ENCODE measurements at regions not wholly inside any gene's neighbourhood (a gene's known extent, or its start where the extent isn't known, plus 50 kb on each side); places are given as distances from the start of the nearest gene placed in this dataset.
"Not testable (repeated sequence)": the region's sequence is repeated elsewhere in the genome, so short reads cannot be mapped to it uniquely, and the experiment has no call there.

- Mint-ChIP-seq H3K27me3 (peaks cover 19% of the 10 kb centered on the region), H3K4me3 (no peak overlapping the region), H3K4me1 (ENCODE audit: low read depth) (no peaks in the 10 kb centered on the region), H3K9me3 (no peaks in the 10 kb centered on the region), H3K36me3 (no peaks in the 10 kb centered on the region), H3K27ac (no peak overlapping the region)
- ChIA-PET POLR2A (no interaction called here), CTCF (interaction anchor here (1.0 kb wide), 1 partner anchor 10 kb away, joined by 3 read pairs; no protein-coding TSS in a partner anchor)
- intact Hi-C loops (cut with micrococcal nuclease) = no loop called here
- DNase-seq = no peak
Observed at GRCh38 chr10:78223088-78223487, 189.4 kb downstream of the RPS24 start.

- no peak for DNase-seq
- H3K4me1 Mint-ChIP-seq (ENCODE audit: low read depth) = no peaks in the 10 kb centered on the region
Observed at GRCh38 chr10:78224602-78225001, 190.9 kb downstream of the RPS24 start.

GRCh38 chr10:78225594-78225993, 191.9 kb downstream of the RPS24 start:
- ChIA-PET POLR2A (no interaction called here), CTCF (no interaction called here)
- Mint-ChIP-seq H3K9me3 (no peaks in the 10 kb centered on the region), H3K27me3 (peaks cover 14% of the 10 kb centered on the region), H3K27ac (no peak overlapping the region), H3K36me3 (no peaks in the 10 kb centered on the region), H3K4me3 (no peak overlapping the region), H3K4me1 (ENCODE audit: low read depth) (no peaks in the 10 kb centered on the region)
- no peak for DNase-seq
- intact Hi-C loops (cut with micrococcal nuclease) = no loop called here

More at GRCh38 chr10:78224602-78225001, 190.9 kb downstream of the RPS24 start:
- H3K4me3 Mint-ChIP-seq = no peak overlapping the region
- intact Hi-C loops (cut with micrococcal nuclease) = no loop called here
- peaks cover 14% of the 10 kb centered on the region for H3K27me3 Mint-ChIP-seq
- H3K36me3 Mint-ChIP-seq = no peaks in the 10 kb centered on the region
- CTCF ChIA-PET = no interaction called here
- no peak overlapping the region for H3K27ac Mint-ChIP-seq
- H3K9me3 Mint-ChIP-seq = no peaks in the 10 kb centered on the region
- POLR2A ChIA-PET = no interaction called here

GRCh38 chr10:78229489-78229888, 195.8 kb downstream of the RPS24 start:
- H3K9me3 Mint-ChIP-seq = no peaks in the 10 kb centered on the region

GRCh38 chr10:78229950-78230675, 196.4 kb downstream of the RPS24 start:
- peaks cover 9% of the 10 kb centered on the region for H3K27me3 Mint-ChIP-seq
- H3K4me3 Mint-ChIP-seq = no peak overlapping the region
- no peaks in the 10 kb centered on the region for H3K9me3 Mint-ChIP-seq
- intact Hi-C loops (cut with micrococcal nuclease) = no loop called here
- H3K27ac Mint-ChIP-seq = no peak overlapping the region
- POLR2A ChIA-PET = no interaction called here
- no peak for DNase-seq
- CTCF ChIA-PET = no interaction called here
- no peaks in the 10 kb centered on the region for H3K36me3 Mint-ChIP-seq
- no peaks in the 10 kb centered on the region for H3K4me1 Mint-ChIP-seq (ENCODE audit: low read depth)

More at GRCh38 chr10:78229489-78229888, 195.8 kb downstream of the RPS24 start:
- ChIA-PET POLR2A (no interaction called here), CTCF (no interaction called here)
- no peaks in the 10 kb centered on the region for H3K36me3 Mint-ChIP-seq
- H3K27me3 Mint-ChIP-seq = peaks cover 9% of the 10 kb centered on the region
- intact Hi-C loops (cut with micrococcal nuclease) = no loop called here
- no peak for DNase-seq
- H3K4me3 Mint-ChIP-seq = no peak overlapping the region
- no peaks in the 10 kb centered on the region for H3K4me1 Mint-ChIP-seq (ENCODE audit: low read depth)
- H3K27ac Mint-ChIP-seq = no peak overlapping the region

GRCh38 chr10:78231327-78231726, 197.7 kb downstream of the RPS24 start:
- DNase-seq = no peak
- H3K36me3 Mint-ChIP-seq = no peaks in the 10 kb centered on the region
- no peak overlapping the region for H3K27ac Mint-ChIP-seq
- no peaks in the 10 kb centered on the region for H3K4me1 Mint-ChIP-seq (ENCODE audit: low read depth)
- H3K27me3 Mint-ChIP-seq = peaks cover 9% of the 10 kb centered on the region
- POLR2A ChIA-PET = no interaction called here
- CTCF ChIA-PET = no interaction called here
- intact Hi-C loops (cut with micrococcal nuclease) = no loop called here
- no peaks in the 10 kb centered on the region for H3K9me3 Mint-ChIP-seq
- no peak overlapping the region for H3K4me3 Mint-ChIP-seq

GRCh38 chr10:78231939-78232338, 198.3 kb downstream of the RPS24 start:
- ChIA-PET CTCF (no interaction called here), POLR2A (no interaction called here)
- H3K9me3 Mint-ChIP-seq = no peaks in the 10 kb centered on the region
- intact Hi-C loops (cut with micrococcal nuclease) = no loop called here
- no peak overlapping the region for H3K27ac Mint-ChIP-seq
- H3K4me3 Mint-ChIP-seq = no peak overlapping the region
- H3K36me3 Mint-ChIP-seq = no peaks in the 10 kb centered on the region
- no peak for DNase-seq
- peaks cover 4% of the 10 kb centered on the region for H3K27me3 Mint-ChIP-seq
- H3K4me1 Mint-ChIP-seq (ENCODE audit: low read depth) = no peaks in the 10 kb centered on the region

GRCh38 chr10:78236416-78237015, 202.9 kb downstream of the RPS24 start:
- CTCF ChIA-PET = no interaction called here
- DNase-seq = no peak
- POLR2A ChIA-PET = no interaction called here
- intact Hi-C loops (cut with micrococcal nuclease) = no loop called here
- Mint-ChIP-seq H3K36me3 (no peaks in the 10 kb centered on the region), H3K9me3 (peaks cover 2% of the 10 kb centered on the region), H3K4me3 (no peak overlapping the region), H3K4me1 (ENCODE audit: low read depth) (no peaks in the 10 kb centered on the region), H3K27ac (no peak overlapping the region), H3K27me3 (peaks cover 3% of the 10 kb centered on the region)

GRCh38 chr10:78237951-78238350, 204.3 kb downstream of the RPS24 start:
- POLR2A ChIA-PET; H3K27ac Mint-ChIP-seq; H3K4me3 Mint-ChIP-seq; H3K9me3 Mint-ChIP-seq; DNase-seq; H3K27me3 Mint-ChIP-seq; intact Hi-C loops (cut with micrococcal nuclease); CTCF ChIA-PET; H3K4me1 Mint-ChIP-seq (ENCODE audit: low read depth); H3K36me3 Mint-ChIP-seq: not testable (repeated sequence)

- CTCF ChIA-PET = no interaction called here
- POLR2A ChIA-PET = no interaction called here
- no peak for DNase-seq
- Mint-ChIP-seq H3K36me3 (no peaks in the 10 kb centered on the region), H3K9me3 (peaks cover 10% of the 10 kb centered on the region), H3K27ac (no peak overlapping the region), H3K27me3 (peaks cover 13% of the 10 kb centered on the region), H3K4me3 (no peak overlapping the region), H3K4me1 (ENCODE audit: low read depth) (peaks cover 4% of the 10 kb centered on the region)
- intact Hi-C loops (cut with micrococcal nuclease) = no loop called here
Observed at GRCh38 chr10:78247266-78247665, 213.6 kb downstream of the RPS24 start.

GRCh38 chr10:78247821-78248220, 214.2 kb downstream of the RPS24 start:
- intact Hi-C loops (cut with micrococcal nuclease) = no loop called here
- POLR2A ChIA-PET = no interaction called here
- Mint-ChIP-seq H3K9me3 (peaks cover 10% of the 10 kb centered on the region), H3K4me3 (no peak overlapping the region), H3K4me1 (ENCODE audit: low read depth) (peaks cover 4% of the 10 kb centered on the region), H3K27ac (no peak overlapping the region), H3K36me3 (no peaks in the 10 kb centered on the region), H3K27me3 (peaks cover 13% of the 10 kb centered on the region)
- no peak for DNase-seq
- CTCF ChIA-PET = no interaction called here

- no peak for DNase-seq
- H3K9me3 Mint-ChIP-seq = peaks cover under 1% of the 10 kb centered on the region
- H3K27me3 Mint-ChIP-seq = peaks cover 13% of the 10 kb centered on the region
- ChIA-PET POLR2A (interaction anchor here (1.2 kb wide), 1 partner anchor 12 kb away, joined by 3 read pairs; no protein-coding TSS in a partner anchor), CTCF (no interaction called here)
- intact Hi-C loops (cut with micrococcal nuclease) = no loop called here
- no peak overlapping the region for H3K4me3 Mint-ChIP-seq
- no peak overlapping the region for H3K27ac Mint-ChIP-seq
- peaks cover 4% of the 10 kb centered on the region for H3K4me1 Mint-ChIP-seq (ENCODE audit: low read depth)
- H3K36me3 Mint-ChIP-seq = no peaks in the 10 kb centered on the region
Observed at GRCh38 chr10:78248651-78249464, 215.2 kb downstream of the RPS24 start.
